OCI-LY7 (cell line): ENCODE measurements at regions not wholly inside any gene's neighbourhood (a gene's known extent, or its start where the extent isn't known, plus 50 kb on each side); places are given as distances from the start of the nearest gene placed in this dataset.

Source experiments
- EZH2phosphoT487 ChIP-seq: fragments of 200-600 bp; sonication (generic); IDR thresholded peaks from 2 replicates; pipeline ENCODE4 v1.6.1; 2018; ENCODE audit warnings: low read depth, borderline replicate concordance, mild to moderate bottlenecking, mixed run types, antibody characterized with exemption, low read length, moderate library complexity, mixed read lengths
- TF ChIP-seq, protein P1 (sequence below): fragments of 200-600 bp; sonication (generic); conservative IDR thresholded peaks from 2 replicates; pipeline ENCODE4 v1.5.1; 2014; ENCODE audit warnings: mild to moderate bottlenecking, antibody characterized with exemption, low read length, moderate library complexity, mixed read lengths

DNA sequence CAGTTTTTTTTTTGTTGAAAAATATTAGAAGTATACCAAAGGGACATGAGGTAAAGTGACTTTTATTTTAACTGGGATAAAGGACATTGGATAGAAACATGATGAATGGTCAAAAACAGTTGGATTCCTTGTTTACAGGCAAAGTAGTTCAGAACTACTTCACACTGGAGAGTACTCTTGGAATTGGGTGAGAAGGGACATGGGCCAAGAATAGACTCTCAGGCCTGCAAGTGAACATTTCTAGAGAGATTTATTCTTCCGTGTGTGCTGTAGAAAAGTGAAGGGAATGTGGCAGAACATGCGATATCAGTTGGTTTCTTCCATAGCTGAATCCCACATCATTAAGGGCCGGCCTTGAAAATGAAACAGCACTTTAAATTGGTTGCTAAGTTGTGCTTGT is 290.5 kb downstream of the ADGRL2 start:
- TF ChIP-seq, protein P1, sequence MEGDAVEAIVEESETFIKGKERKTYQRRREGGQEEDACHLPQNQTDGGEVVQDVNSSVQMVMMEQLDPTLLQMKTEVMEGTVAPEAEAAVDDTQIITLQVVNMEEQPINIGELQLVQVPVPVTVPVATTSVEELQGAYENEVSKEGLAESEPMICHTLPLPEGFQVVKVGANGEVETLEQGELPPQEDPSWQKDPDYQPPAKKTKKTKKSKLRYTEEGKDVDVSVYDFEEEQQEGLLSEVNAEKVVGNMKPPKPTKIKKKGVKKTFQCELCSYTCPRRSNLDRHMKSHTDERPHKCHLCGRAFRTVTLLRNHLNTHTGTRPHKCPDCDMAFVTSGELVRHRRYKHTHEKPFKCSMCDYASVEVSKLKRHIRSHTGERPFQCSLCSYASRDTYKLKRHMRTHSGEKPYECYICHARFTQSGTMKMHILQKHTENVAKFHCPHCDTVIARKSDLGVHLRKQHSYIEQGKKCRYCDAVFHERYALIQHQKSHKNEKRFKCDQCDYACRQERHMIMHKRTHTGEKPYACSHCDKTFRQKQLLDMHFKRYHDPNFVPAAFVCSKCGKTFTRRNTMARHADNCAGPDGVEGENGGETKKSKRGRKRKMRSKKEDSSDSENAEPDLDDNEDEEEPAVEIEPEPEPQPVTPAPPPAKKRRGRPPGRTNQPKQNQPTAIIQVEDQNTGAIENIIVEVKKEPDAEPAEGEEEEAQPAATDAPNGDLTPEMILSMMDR, result no peak
- TF ChIP-seq EZH2phosphoT487, result no peak
